ENCODE measurements at regions not wholly inside any gene's neighbourhood (a gene's known extent, or its start where the extent isn't known, plus 50 kb on each side); places are given as distances from the start of the nearest gene placed in this dataset.

DNA sequence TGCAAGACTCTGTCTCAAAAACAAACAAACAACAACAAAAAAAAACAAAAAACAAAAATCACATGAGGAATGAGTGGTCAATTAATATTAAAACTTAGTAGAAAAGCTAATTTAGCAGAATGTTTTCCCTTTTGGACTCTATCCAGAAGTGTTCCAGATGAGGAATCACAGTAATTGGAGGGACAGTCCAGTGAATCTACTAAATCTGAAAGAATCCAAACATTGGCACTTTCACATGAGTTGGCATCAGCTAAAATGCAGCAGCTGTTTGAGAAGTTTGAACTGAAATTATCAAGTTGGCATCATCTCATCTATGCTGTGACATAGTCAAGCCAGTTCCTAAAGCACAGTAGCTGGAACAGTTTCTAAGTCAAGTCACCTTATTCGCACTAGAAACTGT is 367.8 kb downstream of the PPP1R3A start:
- TF ChIP-seq, protein P1, sequence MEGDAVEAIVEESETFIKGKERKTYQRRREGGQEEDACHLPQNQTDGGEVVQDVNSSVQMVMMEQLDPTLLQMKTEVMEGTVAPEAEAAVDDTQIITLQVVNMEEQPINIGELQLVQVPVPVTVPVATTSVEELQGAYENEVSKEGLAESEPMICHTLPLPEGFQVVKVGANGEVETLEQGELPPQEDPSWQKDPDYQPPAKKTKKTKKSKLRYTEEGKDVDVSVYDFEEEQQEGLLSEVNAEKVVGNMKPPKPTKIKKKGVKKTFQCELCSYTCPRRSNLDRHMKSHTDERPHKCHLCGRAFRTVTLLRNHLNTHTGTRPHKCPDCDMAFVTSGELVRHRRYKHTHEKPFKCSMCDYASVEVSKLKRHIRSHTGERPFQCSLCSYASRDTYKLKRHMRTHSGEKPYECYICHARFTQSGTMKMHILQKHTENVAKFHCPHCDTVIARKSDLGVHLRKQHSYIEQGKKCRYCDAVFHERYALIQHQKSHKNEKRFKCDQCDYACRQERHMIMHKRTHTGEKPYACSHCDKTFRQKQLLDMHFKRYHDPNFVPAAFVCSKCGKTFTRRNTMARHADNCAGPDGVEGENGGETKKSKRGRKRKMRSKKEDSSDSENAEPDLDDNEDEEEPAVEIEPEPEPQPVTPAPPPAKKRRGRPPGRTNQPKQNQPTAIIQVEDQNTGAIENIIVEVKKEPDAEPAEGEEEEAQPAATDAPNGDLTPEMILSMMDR (conservative IDR thresholded peaks at IDR 0.05; ENCODE audit: low read length): no peak
- TF ChIP-seq EZH2phosphoT487 (IDR thresholded peaks at IDR 0.05; ENCODE audit: borderline replicate concordance, low read depth, low read length): no peak

Data from OCI-LY7 (cell line).